ENCODE measurements at regions not wholly inside any gene's neighbourhood (a gene's known extent, or its start where the extent isn't known, plus 50 kb on each side); places are given as distances from the start of the nearest gene placed in this dataset.

DNA sequence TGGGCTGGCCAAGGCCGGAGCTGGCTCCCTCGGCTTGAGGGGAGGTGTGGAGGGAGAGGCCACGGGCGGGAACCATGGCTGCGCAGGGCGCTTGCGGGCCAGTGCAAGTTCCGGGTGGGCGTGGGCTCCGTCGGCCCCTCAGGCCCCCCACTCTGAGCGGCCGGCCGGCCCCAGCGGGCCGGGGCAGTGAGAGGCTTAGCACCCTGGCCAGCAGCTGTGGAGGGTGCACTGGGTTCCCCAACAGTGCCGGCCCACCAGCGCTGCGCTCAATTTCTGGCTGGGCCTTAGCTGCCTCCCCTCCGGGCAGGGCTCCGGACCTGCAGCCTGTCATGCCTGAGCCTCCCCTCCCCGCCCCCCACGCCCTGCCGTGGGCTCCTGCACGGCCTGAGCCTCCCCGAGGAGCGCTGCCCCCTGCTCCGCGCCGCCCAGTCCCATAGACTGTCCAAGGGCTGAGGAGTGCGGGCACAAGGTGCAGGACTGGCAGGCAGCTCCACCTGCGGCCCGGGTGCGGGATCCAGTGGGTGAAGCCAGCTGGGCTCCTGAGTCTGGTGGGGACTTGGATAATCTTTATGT, 184.2 kb downstream of the ATPSCKMT start:
- Histone ChIP-seq H3K4me2 (no peak overlapping the region), H3K79me2 (ENCODE audit: insufficient read depth, low read depth) (no peaks in the 10 kb centered on the region), H3K36me3 (ENCODE audit: insufficient read depth) (no peaks in the 10 kb centered on the region), H3K4me3 (IDR thresholded peaks at IDR 0.05; ENCODE audit: insufficient read depth, low read depth, low read length) (no peak overlapping the region), H2AFZ (ENCODE audit: low read depth) (no peak overlapping the region), H3K9ac (no peak overlapping the region), H3K4me1 (ENCODE audit: low read depth, poor library complexity, severe bottlenecking) (peaks cover 22% of the 10 kb centered on the region), H4K20me1 (ENCODE audit: insufficient read depth) (no peaks in the 10 kb centered on the region), H3K27me3 (ENCODE audit: insufficient read depth, low read depth) (peaks cover 5% of the 10 kb centered on the region), H3K27ac (no peak overlapping the region)
- no peak for TF ChIP-seq CTCF (conservative IDR thresholded peaks at IDR 0.05; ENCODE audit: low read depth, low read length)

DNA sequence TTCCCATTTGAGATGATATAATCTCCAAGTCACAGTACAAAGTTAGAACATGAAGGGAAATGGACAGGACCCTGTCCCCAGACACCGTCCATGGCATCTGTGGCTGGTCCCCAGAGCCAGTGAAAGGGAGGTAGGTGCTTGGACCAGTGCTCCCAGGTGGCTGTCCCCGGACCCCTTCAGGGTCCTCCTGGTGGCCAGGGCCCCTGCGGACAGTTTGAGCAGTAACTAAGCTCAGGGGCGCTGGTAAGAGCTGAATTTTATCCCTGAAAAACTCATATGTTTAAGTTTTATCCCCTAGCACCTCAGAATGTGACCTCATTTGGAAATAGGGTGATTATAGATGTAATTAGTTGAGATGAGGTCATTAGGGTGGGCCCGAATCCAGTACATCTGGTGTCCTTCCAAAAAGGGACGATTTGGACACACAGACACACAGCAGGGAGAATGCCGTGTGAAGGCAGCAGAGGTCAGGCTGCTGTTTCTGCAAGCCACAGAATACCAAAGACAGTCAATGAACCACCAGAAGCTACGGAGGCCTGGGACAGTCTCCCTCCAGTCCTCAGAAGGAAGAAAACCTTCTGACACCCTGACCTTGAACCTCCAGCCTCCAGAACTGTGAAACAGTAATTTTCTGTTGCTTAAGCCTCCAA, 185.0 kb downstream of the ATPSCKMT start:
- no peak overlapping the region for H3K4me2 ChIP-seq
- H3K4me3 ChIP-seq (IDR thresholded peaks at IDR 0.05; ENCODE audit: insufficient read depth, low read depth, low read length): no peak overlapping the region
- H3K9ac ChIP-seq: no peak overlapping the region
- no peak overlapping the region for H2AFZ ChIP-seq (ENCODE audit: low read depth)
- H3K36me3 ChIP-seq (ENCODE audit: insufficient read depth): no peaks in the 10 kb centered on the region
- no peaks in the 10 kb centered on the region for H3K79me2 ChIP-seq (ENCODE audit: insufficient read depth, low read depth)
- H4K20me1 ChIP-seq (ENCODE audit: insufficient read depth): no peaks in the 10 kb centered on the region
- peaks cover 3% of the 10 kb centered on the region; the same call in 1 of the 2 replicates for H3K27me3 ChIP-seq (ENCODE audit: insufficient read depth, low read depth)
- no peak for TF ChIP-seq CTCF (conservative IDR thresholded peaks at IDR 0.05; ENCODE audit: low read depth, low read length)
- no peak overlapping the region for H3K27ac ChIP-seq
- H3K4me1 ChIP-seq (ENCODE audit: low read depth, poor library complexity, severe bottlenecking): peaks cover 14% of the 10 kb centered on the region

DNA sequence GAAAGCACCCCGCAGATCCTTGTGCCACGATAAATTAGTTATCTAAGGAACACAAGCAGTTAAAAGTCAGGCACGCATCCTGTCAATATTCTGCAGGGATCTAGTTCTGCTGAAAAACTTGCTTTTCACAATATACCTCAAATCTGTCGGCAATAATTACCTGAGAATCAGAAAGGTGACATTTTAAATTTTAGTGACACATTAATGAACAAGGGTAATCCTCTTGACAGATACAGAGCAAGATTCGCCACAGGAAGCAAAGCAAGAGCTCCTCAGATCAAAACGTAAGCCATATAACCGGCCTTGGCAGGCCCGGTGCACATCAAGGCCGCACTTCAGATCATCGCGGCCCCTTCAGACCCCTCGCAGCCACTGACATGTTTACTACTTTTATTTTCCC, 185.7 kb downstream of the ATPSCKMT start:
- no peaks in the 10 kb centered on the region for H3K36me3 ChIP-seq (ENCODE audit: insufficient read depth)
- no peak for TF ChIP-seq CTCF (conservative IDR thresholded peaks at IDR 0.05; ENCODE audit: low read depth, low read length)

GRCh38 chr5:10059980-10060379, 189.7 kb downstream of the ATPSCKMT start:
- Histone ChIP-seq H4K20me1 (ENCODE audit: insufficient read depth) (no peaks in the 10 kb centered on the region), H3K4me1 (ENCODE audit: low read depth, poor library complexity, severe bottlenecking) (no peaks in the 10 kb centered on the region), H3K4me3 (IDR thresholded peaks at IDR 0.05; ENCODE audit: insufficient read depth, low read depth, low read length) (no peak overlapping the region), H3K9ac (no peak overlapping the region), H3K27ac (no peak overlapping the region), H2AFZ (ENCODE audit: low read depth) (no peak overlapping the region), H3K79me2 (ENCODE audit: insufficient read depth, low read depth) (no peaks in the 10 kb centered on the region), H3K36me3 (ENCODE audit: insufficient read depth) (no peaks in the 10 kb centered on the region), H3K27me3 (ENCODE audit: insufficient read depth, low read depth) (no peaks in the 10 kb centered on the region), H3K4me2 (no peak overlapping the region)
- TF ChIP-seq CTCF (conservative IDR thresholded peaks at IDR 0.05; ENCODE audit: low read depth, low read length): no peak

More for the DNA sequence above, 185.7 kb downstream of the ATPSCKMT start:
- Histone ChIP-seq H3K4me2 (no peak overlapping the region), H2AFZ (ENCODE audit: low read depth) (no peak overlapping the region), H3K9ac (no peak overlapping the region), H4K20me1 (ENCODE audit: insufficient read depth) (no peaks in the 10 kb centered on the region), H3K79me2 (ENCODE audit: insufficient read depth, low read depth) (no peaks in the 10 kb centered on the region), H3K27ac (no peak overlapping the region), H3K4me1 (ENCODE audit: low read depth, poor library complexity, severe bottlenecking) (peaks cover 7% of the 10 kb centered on the region), H3K27me3 (ENCODE audit: insufficient read depth, low read depth) (peaks cover 3% of the 10 kb centered on the region; the same call in 1 of the 2 replicates), H3K4me3 (IDR thresholded peaks at IDR 0.05; ENCODE audit: insufficient read depth, low read depth, low read length) (no peak overlapping the region)
